NCI-H510A (cell line): ENCODE measurements at regions not wholly inside any gene's neighbourhood (a gene's known extent, or its start where the extent isn't known, plus 50 kb on each side); places are given as distances from the start of the nearest gene placed in this dataset.

Source experiments
- DNase-seq: peaks from one replicate; lab custom pipeline; 2025; lab: John Stamatoyannopoulos, UW

DNA sequence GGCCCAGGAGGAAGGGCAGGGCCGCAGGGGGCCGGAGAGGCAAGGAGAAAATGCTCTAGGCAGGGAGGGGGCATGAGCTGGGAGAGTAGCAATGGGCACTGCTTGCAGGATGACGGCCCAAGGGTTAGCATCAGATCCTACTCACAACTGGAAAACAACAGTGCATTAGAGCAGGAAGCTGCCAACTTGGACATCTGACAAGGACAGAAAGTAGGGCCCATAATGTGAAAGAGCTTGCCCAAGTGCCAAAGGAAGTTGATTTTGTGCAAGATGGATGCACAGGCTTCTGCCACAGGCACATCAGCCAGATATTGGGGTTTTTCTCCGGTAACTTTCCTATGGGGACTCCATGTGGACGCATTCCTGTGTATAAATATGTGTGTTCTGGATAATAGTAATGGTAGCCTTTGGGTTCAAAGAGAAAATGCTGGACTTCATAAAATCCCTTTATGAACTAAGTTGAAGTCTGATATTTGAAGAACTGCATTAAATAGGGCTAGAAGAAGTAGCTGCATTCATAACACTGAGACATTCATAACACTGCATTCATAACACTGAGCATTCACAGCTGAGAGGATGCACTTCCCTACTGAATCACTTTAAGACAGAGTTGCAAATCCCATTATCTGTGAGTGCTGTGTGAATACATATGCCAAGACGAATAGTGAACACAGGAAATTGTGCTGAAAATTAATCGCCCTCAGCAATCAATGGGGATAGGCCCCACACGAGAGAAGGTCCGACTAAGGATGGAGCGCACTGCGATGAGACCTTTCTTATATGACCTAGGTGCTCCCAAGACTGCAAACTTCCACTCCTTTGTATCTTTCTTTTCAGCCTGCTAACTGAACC lies 235.6 kb upstream of the PRDM1 start:
- DNase-seq: no peak

- DNase-seq: no peak
Measured at GRCh38 chr6:105849746-105850145, 236.4 kb upstream of the PRDM1 start.

DNA sequence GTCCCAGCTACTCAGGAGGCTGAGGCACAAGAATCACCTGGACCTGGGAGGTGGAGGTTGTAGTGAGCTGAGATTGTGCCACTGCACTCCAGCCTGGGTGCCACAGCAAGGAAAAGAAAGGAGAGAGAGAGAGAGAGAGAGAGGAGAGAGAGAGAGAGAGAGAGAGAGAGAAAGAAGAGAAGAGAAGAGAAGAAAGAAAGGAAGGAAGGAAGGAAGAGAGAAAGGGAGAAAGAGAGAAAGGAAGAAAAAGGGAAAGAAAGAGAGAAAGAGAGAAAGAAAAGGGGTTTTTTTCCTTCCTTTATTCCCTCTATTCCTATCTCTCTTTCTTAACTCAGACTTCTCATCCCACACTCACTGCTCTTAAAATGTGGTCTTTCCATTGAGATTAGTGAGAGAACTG lies 238.7 kb upstream of the PRDM1 start:
- no peak for DNase-seq

- no peak for DNase-seq
Measured at GRCh38 chr6:105844275-105844883, 241.8 kb upstream of the PRDM1 start.

GRCh38 chr6:105839266-105839665 lies 246.9 kb upstream of the PRDM1 start:
- no peak for DNase-seq

DNA sequence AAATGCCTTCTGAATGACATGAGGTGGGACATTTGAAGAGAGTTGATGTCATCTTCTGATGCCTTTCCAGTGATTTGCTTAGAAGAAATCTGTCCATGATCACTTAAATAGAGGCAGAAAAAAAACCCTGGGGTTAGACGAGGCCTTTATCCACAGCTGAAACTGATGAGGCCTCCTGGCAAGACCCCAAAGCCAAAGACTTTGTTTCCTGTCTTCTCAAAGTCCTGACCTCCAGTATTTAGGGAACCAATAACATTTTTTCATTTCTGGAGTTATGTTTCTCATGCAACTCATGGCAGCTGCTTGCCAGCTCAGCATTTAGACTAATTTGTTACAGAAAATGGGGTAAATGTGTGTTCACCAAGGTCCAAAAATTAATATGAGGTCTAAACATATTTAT lies 248.0 kb upstream of the PRDM1 start:
- no peak for DNase-seq

- no peak for DNase-seq
Measured at GRCh38 chr6:105836889-105837288, 249.2 kb upstream of the PRDM1 start.

DNA sequence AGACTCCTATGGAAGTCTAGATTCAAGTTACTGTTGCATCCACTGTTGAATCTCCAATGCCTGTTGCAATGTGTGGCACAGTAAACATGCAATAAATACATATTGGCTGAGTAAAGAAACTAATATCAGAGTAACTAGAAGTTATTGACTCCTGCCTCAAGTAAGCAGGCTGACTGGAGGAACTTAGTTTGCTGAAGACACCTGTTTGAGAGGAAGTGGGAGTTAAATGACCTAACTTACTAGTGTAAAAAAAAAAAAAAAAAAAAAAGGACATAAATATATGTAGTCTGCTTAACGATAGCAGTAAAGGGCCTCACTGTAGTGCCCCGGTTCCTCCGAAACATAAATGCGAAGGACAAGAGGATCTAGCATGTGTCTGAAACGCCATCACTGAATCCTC lies 249.8 kb upstream of the PRDM1 start:
- no peak for DNase-seq

DNA sequence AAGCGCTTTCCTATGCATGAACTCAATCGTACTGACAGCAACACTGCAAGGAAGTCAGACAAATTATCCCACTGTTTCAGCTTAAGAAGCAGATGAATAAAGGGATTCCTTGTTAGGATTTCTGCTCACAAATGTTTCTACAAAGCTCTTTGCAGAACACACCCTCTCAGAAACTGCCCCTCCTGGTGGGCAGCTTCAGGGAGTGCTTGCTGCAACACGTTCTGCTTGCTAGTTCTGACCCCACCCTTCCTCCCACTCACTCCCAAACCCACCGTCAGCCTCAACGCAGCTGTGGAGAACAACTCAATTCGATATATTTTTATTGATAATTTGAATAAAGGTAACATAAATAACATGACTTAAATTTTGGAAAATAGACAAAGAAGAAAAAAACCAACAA lies 250.8 kb upstream of the PRDM1 start:
- no peak for DNase-seq

DNA sequence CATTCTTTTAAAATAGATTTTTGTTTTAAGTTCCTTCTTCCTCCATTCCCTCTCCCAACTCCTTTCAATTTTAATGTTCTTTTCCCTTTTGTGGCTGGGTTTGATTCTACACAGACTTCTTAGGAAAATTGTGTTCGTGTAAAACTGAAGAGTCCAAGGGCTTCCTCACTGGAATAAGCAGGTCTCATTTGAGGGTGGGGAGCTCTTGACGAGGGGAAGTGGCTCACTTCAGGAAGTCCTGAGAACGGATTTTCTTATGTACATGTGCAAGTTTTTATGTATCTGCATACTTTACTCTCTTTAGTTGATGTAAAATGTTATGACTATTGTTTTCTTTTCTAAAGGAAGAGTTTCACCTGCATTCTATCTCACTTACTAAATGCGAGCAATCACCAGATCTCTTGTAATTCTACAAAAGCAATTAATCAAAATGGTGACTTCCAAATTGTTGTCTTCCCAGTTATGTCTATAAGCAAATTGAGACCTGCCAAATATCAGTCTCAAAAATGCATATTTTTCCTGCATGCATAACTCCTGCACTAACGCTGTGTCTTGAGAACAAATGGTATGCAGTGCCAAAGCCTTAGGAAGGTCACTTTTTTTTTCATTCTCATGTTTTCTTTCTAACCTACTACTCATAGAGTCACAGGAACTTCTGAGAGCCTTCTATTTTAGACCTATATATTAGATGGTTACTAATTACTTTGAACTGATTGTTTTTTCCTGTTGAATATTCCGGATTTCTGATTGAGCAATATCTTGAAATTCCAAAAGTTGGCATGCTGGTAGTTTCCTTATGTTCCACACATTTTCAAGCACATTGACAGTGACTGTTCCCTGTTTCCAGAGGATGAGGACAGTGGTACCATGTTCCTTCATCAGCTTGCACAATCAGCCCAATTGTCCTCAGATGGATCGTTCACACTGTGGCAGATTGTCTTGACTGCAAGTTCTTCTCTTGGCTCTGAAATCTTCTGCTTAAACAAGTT lies 251.9 kb upstream of the PRDM1 start:
- no peak for DNase-seq

DNA sequence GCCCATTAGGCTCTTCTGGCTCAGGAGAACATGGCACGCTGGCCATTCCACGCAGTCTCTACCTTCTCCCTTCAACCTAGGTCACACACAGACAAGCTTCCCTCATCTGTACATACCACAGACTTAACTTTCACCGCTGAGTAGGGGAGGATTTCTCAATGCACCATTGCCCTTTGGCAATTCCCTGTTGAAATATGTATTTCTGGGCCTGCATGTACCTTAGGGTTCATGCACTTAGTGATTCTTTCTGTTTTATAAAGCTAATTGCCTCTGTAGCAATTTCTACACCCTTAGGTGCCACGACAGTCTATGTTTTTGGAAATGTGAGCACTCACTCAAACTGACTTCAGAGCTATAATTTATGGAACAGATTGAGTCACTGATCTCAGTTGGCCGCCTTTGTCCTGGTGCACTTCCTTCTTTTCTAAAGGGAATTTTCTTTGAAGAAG lies 253.8 kb upstream of the PRDM1 start:
- no peak for DNase-seq

- DNase-seq: no peak
Measured at GRCh38 chr6:105831311-105832097, 254.6 kb upstream of the PRDM1 start.

- no peak for DNase-seq
Measured at GRCh38 chr6:105825210-105825609, 260.9 kb upstream of the PRDM1 start.

GRCh38 chr6:105824732-105825131 lies 261.4 kb upstream of the PRDM1 start:
- no peak for DNase-seq

- no peak for DNase-seq
Measured at GRCh38 chr6:105821777-105822176, 264.4 kb upstream of the PRDM1 start.

- DNase-seq: no peak
Measured at GRCh38 chr6:105821027-105821426, 265.1 kb upstream of the PRDM1 start.

DNA sequence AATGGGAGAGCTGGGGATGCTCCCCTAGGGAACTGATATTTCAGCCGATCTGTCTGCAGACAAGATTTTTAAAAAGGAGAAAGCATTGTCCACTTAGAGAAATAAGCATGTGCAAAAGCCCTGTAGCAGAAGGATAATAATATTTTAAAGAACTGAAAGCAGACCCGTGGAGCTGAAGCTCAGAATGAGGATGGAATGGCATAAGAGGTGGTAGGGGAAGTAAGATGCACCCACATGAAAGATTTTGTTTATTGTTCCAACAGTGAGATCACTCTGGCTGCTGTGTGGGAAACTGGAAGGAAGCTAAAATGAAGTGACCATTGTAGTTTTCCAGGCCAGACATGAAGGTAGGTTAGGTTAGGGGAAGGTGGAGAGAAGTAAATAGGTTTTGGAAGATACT lies 266.4 kb upstream of the PRDM1 start:
- no peak for DNase-seq

GRCh38 chr6:105818505-105818904 lies 267.6 kb upstream of the PRDM1 start:
- no peak for DNase-seq

DNA sequence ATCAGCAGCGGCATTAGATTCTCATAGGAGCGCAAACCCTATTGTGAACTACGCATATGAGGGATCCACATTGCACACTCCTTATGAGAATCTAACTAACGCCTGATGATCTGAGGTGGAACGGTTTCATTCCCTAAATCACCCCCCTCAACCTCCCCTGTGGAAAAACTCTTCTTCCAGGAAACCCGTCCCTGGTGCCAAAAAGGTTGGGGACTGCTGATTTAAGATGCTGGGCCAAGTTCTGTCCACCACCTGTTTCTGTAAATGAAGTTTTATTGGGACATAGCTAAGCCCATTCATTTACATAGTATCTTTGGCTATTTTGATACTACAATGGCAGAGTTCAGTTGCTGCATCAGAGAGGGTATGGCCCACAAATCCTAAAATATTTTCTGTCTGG lies 268.2 kb upstream of the PRDM1 start:
- no peak for DNase-seq

DNA sequence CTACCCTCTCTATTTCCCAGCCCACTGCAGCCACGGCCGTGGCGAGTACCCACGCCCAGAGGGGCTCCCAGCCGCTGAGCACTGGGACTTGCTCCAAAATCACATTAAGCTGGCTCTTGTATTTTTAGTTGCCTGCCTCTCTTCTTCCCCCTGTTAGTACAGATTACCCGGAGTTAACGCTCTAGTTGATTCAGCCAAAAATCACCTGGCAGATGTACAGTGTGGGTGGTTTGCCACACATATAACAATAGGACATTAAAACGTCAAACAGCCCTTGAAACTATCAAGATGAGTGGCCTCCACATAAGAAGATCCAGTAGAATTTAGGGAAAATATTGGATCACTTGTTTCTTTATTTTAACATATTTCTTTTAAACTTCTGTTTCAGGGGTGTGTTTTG lies 268.8 kb upstream of the PRDM1 start:
- no peak for DNase-seq

DNA sequence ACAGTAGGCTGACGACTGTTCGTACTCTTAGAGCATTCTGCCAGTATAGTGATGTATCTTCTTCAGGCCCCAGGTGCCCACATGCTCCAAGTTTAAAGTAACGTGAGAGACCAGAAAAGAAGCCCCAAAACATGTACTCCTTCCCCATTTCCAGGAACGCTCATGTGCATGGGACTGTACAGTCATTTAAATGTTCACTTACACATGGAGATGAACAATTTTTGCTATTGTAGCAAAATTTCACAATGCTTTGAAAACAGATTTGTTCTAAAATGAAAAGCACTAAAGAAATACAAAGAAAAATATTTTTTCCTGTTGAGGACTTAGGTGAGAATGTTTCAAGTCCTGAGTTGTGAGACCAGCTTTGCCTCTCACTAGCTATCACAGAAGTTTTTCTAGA lies 269.3 kb upstream of the PRDM1 start:
- DNase-seq: no peak
